SK-N-MC (cell line): ENCODE measurements at regions not wholly inside any gene's neighbourhood (a gene's known extent, or its start where the extent isn't known, plus 50 kb on each side); places are given as distances from the start of the nearest gene placed in this dataset.

Experiments
- EZH2 ChIP-seq: fragments of 200-600 bp; sonication (generic); IDR thresholded peaks from one replicate; pipeline ENCODE4 v1.6.1; 2017; ENCODE audit warnings: antibody characterized with exemption
- FOXP2 ChIP-seq: optimal IDR thresholded peaks from 2 replicates; pipeline ENCODE3; 2011; ENCODE audit warnings: mild to moderate bottlenecking, moderate library complexity; ENCODE audit not compliant: insufficient read depth; ENCODE audit errors: extremely low read length, control extremely low read depth

- TF ChIP-seq EZH2 (no peak), FOXP2 (no peak)
Observed at GRCh38 chr2:196262606-196263005, 91.2 kb upstream of the STK17B start.
